Stimulated activated CD4-positive, alpha-beta T cell treated with anti-CD3 and anti-CD28 coated beads, Interleukin-4, amount 100 ng/mL, for 1 hour (primary cell): ENCODE measurements at regions not wholly inside any gene's neighbourhood (a gene's known extent, or its start where the extent isn't known, plus 50 kb on each side); places are given as distances from the start of the nearest gene placed in this dataset.

Source experiments
- DNase-seq: peaks from one replicate; pipeline ENCODE4 v3.0.0-alpha.2; 2020

DNA sequence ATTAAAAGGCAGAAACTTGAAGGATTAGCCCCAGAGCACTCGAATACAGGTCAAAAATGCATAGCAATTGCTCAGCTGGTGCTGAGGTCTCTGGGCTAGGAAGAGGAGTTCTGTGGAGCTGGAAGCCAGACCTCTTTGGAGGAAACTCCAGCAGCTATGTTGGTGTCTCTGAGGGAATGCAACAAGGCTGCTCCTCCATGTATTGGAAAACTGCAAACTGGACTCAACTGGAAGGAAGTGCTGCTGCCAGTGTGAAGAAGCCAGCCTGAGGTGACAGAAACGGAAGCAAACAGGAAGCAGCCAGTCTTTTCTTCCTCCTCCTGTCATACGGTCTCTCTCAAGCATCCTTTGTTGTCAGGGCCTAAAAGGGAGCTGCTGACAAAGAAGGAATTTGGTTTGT, 233.4 kb upstream of the FGGY start:
- DNase-seq, result no peak

GRCh38 chr1:59064592-59064991, 232.3 kb upstream of the FGGY start:
- no peak for DNase-seq

DNA sequence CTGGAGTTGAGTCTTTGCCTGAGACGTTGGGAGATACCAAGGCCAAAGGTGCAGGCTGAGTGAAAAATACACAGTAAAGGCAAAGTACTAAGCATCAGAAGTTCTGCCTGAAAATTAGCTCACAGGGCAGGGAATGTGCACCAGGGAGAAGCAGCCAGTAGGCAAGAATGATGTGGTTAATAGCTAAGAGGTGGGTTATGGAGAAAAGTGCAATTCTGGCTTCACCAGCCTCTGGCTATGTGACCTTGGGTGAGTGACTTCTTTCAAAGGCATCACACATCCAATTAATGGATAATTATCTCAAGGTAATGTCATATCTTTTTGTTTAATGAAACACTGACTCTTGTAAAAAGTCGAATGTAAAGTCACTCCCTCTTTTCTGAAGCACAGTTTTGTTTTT, 230.7 kb upstream of the FGGY start:
- DNase-seq, result no peak

DNA sequence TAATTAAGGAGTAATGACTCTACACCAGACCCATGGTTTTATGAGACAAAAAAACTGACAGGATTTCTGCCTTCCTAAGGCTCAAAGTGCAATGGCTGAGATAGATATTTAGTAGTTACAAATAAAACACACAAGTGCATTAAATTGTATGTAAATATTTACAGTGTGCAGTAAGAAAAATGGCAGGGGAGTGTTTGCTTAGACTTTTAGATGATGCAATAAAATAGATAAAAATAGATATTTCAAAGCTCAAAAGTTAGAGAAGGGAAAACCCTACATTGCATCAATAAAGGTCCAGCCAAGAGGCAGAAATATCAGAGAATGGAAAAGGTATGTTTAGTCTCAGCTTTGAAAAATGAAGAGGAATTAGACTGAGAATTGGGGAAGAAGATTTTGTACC, 226.3 kb upstream of the FGGY start:
- no peak for DNase-seq

GRCh38 chr1:59071289-59071688, 225.6 kb upstream of the FGGY start:
- no peak for DNase-seq

DNA sequence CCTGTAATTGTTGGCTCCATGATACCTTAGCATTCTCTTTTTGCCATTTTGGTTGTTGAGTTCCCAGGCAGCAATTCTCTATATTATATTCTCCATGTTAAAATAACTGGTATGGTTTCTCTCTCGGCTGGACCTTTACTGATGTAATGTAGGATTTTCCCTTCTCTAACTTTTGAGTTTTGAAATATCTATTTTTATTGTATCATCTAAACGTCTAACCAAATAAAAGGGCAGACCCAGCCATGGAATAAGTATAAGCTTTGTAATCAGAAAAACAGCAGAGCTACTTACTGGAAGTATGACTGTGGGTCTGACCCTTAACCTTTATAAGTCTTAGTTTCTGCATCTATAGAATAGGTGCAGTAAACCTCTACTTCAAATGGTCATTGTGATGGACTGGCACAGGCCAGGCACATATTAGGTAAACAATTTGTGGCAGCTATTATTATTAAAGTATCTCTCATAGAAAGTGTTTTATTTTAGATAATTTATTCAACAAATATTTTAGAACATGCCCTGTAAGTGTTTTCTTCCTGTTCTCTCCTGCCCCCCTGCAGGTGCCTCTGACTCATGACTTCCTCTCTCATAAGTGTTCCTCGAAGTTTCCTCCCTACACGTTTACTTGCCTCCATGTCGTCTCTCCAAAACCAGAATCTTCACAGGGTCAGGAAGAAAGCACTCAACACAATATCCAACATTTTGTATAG, 224.9 kb upstream of the FGGY start:
- DNase-seq, result no peak

DNA sequence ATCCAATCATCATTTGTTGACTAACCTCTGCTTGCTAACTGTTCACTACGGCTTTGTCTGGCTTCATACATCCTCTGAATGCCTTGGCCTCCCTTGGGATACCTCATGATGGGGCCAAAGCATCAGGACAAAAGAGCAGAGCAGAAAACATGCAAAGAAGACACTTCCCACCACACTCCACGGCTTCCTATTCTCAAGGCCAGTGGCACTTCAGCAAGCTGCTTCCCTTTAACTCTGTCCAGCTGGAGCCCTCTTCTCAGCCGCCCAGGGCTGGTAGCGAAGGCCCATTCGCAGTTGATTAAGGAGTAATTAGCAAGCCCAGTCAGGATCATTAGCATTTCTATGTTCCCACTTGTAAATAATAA, 224.3 kb upstream of the FGGY start:
- DNase-seq, result no peak

- DNase-seq, result no peak
Observed at GRCh38 chr1:59074598-59074997, 222.3 kb upstream of the FGGY start.

DNA sequence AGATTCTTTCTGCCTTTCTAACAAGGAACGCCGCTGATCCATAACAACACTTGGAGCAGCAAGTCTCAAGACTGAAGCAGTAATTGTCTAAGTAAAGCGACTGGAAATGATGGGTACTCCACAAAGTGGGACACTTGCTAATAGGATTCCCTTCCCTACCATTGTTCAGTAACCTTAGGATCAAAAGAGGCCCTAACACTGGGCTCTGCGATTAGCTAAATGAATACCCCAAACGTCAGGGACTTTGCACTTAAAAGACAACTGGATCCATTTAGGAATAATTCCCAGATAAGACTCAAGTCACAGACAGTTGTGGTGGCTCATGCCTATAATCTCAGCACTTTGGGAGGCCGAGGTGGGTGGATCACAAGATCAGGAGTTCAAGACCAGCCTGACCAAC, 221.9 kb upstream of the FGGY start:
- no peak for DNase-seq

- DNase-seq, result no peak
Observed at GRCh38 chr1:59076612-59077011, 220.3 kb upstream of the FGGY start.

DNA sequence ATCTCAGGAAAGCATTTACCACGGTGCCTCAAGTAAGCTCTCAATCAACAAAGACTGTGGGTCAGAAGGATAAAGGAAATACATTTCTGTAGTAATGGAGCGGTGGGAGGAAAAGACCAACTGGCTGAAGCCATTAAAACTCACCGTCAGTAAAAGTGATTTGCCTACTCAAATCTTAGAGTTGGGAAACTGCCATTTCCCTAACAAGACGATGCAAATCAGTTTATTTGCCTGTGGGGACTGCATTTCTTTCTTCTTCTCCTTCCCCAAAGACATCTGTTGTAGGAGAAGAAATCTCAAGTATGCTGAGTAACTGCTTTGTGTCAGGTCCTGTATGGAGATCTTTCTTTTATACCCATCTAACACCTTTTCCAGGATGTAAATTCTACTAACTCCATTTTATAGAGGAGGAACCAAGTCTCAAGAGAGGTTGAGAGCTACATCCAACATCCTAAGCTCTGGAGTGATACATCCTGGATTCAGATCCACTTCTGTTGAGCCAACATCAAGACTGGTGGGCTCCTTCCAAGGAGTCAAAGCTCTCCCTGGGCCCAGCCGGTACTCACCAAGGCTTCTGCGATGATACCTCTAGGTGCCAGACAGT, 219.3 kb upstream of the FGGY start:
- DNase-seq, result no peak

DNA sequence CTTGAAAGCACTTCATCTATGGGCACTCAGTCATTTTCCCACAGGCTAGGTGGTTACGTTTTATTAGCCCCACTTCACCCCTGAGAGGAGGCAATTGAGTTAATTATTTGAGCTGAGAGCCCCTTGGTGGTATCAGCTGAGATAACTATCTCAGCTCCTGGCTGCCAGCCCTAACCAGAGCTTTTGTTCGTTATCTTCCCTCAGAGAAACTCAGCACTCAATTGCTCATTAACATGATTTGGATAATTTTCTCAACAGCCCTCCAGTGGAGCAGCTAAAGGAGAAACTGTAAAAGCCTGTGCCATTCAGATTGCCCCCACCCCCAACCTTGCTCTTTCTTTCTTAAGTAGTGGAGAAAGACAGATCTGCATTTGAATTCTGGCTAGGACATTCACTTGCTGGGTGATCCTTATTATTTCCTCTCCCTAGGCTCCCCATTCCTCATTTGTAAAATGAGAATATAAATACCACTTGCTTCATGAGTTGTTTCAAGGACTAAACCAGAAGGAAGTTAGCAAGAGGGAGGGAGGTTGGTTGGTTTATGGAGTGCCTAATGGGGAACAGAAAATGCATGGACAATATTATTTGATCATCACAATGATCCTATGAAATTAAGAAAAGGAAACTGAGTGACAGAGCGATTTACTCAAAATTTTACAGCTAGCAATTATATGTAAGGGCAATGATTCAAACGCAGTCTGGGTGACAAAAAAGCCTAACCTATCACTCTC, 218.7 kb upstream of the FGGY start:
- DNase-seq, result no peak

- DNase-seq, result no peak
Observed at GRCh38 chr1:59078866-59079265, 218.0 kb upstream of the FGGY start.

- no peak for DNase-seq
Observed at GRCh38 chr1:59079434-59080140, 217.3 kb upstream of the FGGY start.

DNA sequence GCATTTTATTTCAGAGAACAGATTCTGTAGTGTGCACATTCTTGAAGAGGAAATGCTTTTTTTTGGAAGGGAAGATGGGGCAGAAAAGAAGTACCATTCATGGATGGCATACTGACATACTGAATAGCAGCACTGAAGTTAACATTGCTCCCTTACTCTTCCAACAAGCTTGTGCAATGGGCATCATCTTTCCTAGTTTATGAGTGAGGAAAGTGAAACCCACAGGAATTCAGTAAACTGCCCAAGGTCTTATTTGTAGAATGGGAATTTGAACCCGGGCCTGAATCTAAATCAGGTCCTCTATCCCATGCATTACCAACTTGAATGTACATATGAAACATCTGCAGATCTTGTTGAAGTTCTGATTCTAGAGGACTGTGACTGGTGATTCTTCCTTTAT, 215.7 kb upstream of the FGGY start:
- DNase-seq, result no peak

- DNase-seq, result no peak
Observed at GRCh38 chr1:59081795-59082194, 215.1 kb upstream of the FGGY start.

DNA sequence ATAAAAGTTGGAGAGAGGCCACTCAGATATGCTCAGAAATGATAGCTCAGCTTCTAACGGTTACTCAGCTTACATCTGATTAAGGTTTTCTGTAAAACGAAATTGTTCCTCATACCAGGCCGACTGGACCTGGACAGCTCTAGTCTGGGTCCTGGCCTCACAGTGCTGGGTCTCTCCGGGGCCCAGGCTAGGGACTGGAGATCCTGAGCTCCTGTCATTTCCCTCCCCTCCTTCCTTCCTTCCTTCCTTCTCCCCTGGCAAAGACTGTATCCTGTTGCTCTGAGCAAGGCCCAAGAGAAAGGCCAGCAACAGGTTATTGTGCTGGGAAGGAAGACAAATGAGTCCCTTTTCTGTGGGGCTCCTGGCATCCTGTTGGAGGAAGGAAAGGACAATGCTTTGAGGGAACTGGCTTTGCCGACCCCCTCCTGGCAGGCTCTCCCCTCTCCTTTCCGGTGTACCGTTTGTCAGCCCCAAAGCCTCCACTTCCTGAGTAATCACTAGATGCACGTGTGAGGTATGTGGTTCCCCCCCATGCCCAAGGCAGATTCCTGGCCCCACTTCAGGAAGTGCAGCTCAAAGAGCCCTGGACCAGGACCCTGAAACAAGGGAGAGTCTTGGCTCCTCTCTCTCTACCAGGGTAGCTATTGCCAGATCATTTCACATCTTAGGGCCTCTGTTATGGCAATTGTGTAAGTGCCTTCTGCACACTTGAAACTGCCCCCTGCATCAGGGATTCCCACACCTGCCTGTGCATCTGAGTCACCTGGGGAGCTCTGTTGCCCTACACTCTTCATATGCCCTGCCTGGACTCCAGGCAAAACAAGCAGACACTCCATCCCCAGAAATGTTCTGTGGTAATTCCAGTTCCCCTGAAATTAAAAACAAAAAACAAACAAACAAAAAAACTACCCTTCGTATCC, 212.7 kb upstream of the FGGY start:
- no peak for DNase-seq

DNA sequence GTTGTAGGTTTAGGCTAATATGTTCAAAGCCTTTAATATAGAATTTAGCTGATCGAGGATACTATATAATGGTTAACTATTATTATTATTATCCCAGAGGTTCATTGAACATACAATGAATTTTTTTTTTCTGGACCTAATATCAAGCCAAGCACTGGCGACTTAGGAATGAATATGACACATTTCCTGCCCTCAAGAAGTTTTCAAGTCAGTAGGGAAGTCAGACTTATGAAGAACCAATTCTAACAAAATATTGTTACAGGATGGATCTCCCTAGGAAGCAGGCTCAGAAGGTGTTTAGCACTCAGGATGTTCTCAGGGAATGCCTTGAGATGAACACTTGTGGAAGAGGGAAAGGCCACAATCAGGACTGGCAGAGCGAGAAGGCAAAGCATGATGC, 211.8 kb upstream of the FGGY start:
- DNase-seq, result no peak

DNA sequence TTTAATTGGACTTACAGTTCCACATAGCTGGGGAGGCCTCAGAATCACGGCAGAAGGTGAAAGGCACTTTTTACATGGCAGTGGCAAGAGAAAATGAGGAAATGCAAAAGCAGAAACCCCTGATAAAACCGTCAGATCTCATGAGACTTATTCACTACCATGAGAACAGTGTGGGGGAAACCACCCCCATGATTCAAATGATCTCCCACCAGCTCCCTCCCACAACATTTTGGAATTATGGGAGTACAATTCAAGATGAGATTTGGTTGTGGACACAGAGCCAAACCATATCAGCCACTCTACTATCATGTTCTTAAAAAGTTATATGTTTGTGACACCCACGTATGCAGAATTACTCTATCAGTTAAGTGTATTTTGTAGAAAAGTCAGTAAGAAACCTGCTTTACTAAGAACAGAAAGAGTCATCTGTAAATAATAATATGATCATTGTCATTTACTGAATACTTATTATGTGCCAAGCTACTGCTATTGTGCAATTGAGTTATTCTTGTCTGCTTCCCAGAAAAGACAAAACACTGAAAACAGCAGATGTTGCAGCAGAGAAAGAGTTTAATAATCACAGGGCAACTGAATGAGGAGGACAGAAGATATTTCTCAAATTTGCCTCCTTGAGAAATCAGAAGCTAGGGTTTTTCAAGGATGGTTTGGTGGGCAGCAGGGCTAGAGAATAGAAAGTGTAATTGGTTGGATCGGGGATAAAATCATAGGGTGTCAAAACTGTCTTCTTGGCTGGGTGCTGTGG, 207.7 kb upstream of the FGGY start:
- no peak for DNase-seq

GRCh38 chr1:59089922-59090457, 206.9 kb upstream of the FGGY start:
- DNase-seq, result no peak

- no peak for DNase-seq
Observed at GRCh38 chr1:59092126-59092525, 204.8 kb upstream of the FGGY start.

GRCh38 chr1:59094001-59094400, 202.9 kb upstream of the FGGY start:
- DNase-seq, result no peak
